GM21423 (cell line): ENCODE measurements at regions not wholly inside any gene's neighbourhood (a gene's known extent, or its start where the extent isn't known, plus 50 kb on each side); places are given as distances from the start of the nearest gene placed in this dataset.
"Not testable (repeated sequence)": the region's sequence is repeated elsewhere in the genome, so short reads cannot be mapped to it uniquely, and the experiment has no call there.

Experiments used
- ATAC-seq: cut with Tn5 transposase; IDR thresholded peaks from one replicate; pipeline ENCODE4 v1.9.1; 2021; ENCODE audit warnings: mild to moderate bottlenecking, moderate library complexity; ENCODE audit not compliant: unreplicated experiment

- ATAC-seq = no peak
Observed at GRCh38 chr2:217353591-217353990, 493.7 kb upstream of the TNP1 start.

- no peak for ATAC-seq
Observed at GRCh38 chr2:217351378-217351777, 491.5 kb upstream of the TNP1 start.

- ATAC-seq = no peak
Observed at GRCh38 chr2:217349251-217349650, 489.4 kb upstream of the TNP1 start.

- not testable (repeated sequence) for ATAC-seq
Observed at GRCh38 chr2:217347630-217348029, 487.8 kb upstream of the TNP1 start.

- not testable (repeated sequence) for ATAC-seq
Observed at GRCh38 chr2:217346043-217346442, 486.2 kb upstream of the TNP1 start.

GRCh38 chr2:217340899-217341298, 481.0 kb upstream of the TNP1 start:
- ATAC-seq = no peak

- ATAC-seq = no peak
Observed at GRCh38 chr2:217340176-217340575, 480.3 kb upstream of the TNP1 start.

- no peak for ATAC-seq
Observed at GRCh38 chr2:217339753-217340152, 479.9 kb upstream of the TNP1 start.

- ATAC-seq = no peak
Observed at GRCh38 chr2:217338306-217338916, 478.5 kb upstream of the TNP1 start.

- ATAC-seq = no peak
Observed at GRCh38 chr2:217337771-217338170, 477.9 kb upstream of the TNP1 start.

- no peak for ATAC-seq
Observed at GRCh38 chr2:217336694-217337093, 476.8 kb upstream of the TNP1 start.

GRCh38 chr2:217335341-217335966, 475.6 kb upstream of the TNP1 start:
- no peak for ATAC-seq

GRCh38 chr2:217334561-217334960, 474.7 kb upstream of the TNP1 start:
- ATAC-seq = no peak

GRCh38 chr2:217332866-217333265, 473.0 kb upstream of the TNP1 start:
- ATAC-seq = no peak

- ATAC-seq = no peak
Observed at GRCh38 chr2:217332417-217332791, 472.5 kb upstream of the TNP1 start.

GRCh38 chr2:217331523-217332416, 471.9 kb upstream of the TNP1 start:
- ATAC-seq = no peak

- no peak for ATAC-seq
Observed at GRCh38 chr2:217330647-217331046, 470.8 kb upstream of the TNP1 start.

GRCh38 chr2:217329023-217329431, 469.2 kb upstream of the TNP1 start:
- ATAC-seq = no peak

GRCh38 chr2:217328622-217328978, 468.7 kb upstream of the TNP1 start:
- ATAC-seq = no peak

GRCh38 chr2:217327953-217328621, 468.2 kb upstream of the TNP1 start:
- no peak for ATAC-seq

GRCh38 chr2:217326238-217327022, 466.6 kb upstream of the TNP1 start:
- ATAC-seq = no peak
